GM18858 (cell line): ENCODE measurements at regions not wholly inside any gene's neighbourhood (a gene's known extent, or its start where the extent isn't known, plus 50 kb on each side); places are given as distances from the start of the nearest gene placed in this dataset.
A peak's percentile ranks its signal among the peaks of the same experiment; 100 is the strongest.

Experiments
- ATAC-seq: cut with Tn5 transposase; IDR thresholded peaks from one replicate; pipeline ENCODE4 v1.9.1; 2021; ENCODE audit not compliant: unreplicated experiment

- peak; percentile 43 for ATAC-seq
These were observed 130.1 kb upstream of the DST start for GRCh38 chr6:56772737-56773184.

GRCh38 chr6:56771929-56772607, 129.4 kb upstream of the DST start:
- ATAC-seq: no peak

DNA sequence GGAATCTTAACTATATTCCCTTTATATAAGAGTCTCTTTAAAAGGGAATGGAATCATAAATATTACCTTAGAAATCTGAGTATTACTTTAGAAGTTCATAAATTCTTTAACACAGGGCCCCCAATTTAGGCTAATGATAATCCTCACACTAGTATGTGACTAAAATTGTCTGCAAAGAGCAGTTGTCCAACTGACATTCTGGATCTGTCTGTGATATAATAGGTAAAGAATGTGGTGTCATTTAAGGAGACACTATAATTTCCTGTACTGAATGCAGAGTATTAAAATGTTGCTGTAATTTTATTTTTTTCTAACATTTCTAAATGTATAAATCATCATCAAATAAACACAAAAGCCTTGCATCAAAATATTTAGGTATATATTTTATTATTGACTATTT, 128.5 kb upstream of the DST start:
- no peak for ATAC-seq

DNA sequence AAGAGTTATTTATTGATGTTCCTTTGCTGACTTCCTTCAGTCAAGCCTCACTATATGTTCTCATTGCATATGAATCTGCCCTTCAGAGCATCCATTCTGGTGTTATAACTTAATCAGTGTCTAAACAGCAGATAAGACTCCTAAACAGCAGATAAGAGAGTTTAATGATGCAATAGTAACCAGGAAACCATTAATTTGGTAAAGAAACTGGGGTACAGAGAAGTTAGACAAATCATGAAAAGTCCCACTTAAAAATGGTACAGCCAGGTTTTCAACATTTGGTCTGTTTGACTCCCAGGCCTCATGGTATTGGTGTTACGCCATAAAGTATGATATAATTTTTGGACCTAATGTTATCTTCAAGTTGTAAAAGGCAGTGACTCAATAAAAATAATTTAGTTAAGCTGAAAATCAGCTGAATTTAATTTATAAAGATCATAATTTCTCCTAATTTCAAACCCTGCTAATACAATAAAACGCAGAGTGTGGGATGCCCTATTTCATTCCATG, 127.4 kb upstream of the DST start:
- ATAC-seq: no peak

DNA sequence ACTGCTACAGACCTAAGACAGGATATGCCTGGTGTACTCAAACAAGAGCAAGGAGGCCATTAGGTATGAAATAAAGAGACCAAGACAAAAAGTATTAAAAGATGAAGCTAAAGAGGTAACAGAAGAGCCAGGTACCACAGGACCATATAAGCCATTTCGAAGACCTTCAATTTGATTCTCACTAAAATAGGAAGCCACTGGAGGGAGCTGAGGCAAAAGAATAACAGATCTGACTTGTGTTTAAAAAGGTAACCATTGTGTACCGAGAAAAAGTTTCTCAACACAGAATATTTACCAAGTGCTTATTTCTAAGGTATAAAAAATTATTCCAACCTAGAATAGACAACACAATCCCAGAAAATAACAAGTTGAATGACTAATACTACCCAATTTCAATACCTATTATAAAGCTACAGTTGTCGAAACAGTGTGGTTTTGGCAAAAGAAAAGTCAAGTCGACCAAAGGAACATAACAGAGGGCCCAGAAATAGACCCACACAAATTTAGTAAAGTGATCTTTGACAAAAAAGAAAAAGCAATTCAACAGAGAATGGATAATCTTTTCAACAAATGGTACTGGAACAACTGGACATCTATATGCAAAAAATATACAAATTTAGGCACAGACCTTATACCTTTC, 125.3 kb upstream of the DST start:
- ATAC-seq: no peak

DNA sequence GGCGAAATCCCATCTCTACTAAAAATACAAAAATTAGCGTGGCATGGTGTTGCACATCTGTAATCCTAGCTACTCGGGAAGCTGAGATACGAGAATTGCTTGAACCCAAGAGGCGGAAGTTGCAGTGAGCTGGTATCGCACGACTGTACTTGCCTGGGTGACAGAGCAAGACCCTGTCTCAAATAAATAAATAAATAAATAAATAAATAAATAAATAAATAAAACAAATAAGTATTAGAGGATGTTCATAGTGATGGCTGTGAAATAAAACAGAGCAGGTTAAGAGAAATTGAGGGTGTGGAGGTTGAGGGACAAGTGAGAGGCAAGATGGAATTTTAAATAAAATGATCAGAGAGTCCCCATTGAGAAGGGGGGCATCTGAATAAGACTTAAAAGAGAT, 124.7 kb upstream of the DST start:
- ATAC-seq: no peak

- peak; percentile 88 for ATAC-seq
These were observed 124.1 kb upstream of the DST start for GRCh38 chr6:56766806-56767178.

GRCh38 chr6:56766139-56766805, 123.6 kb upstream of the DST start:
- ATAC-seq: no peak

GRCh38 chr6:56765494-56765893, 122.8 kb upstream of the DST start:
- ATAC-seq: no peak

- ATAC-seq: peak; percentile 51
These were observed 121.4 kb upstream of the DST start for GRCh38 chr6:56764081-56764566.

- ATAC-seq: no peak
These were observed 119.0 kb upstream of the DST start for GRCh38 chr6:56761651-56762050.

DNA sequence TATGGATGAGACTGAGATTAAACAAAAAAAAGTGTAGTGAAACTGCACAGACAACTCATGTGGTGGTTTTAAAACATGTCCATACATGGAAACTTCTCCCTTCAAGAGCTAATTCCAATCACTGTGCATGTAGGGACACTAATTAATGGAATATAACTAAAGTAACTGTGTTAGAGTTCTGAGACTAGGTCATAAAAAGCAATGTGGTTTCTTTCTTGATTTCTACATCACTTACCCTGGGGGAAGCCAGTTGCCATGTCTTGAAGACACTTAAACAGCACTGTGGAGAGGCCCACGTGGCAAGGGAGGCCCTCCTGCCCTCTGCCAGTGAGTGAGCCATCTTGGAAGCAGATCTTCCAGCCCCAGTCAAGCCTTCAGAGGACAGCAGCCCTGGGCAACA, 118.2 kb upstream of the DST start:
- no peak for ATAC-seq

DNA sequence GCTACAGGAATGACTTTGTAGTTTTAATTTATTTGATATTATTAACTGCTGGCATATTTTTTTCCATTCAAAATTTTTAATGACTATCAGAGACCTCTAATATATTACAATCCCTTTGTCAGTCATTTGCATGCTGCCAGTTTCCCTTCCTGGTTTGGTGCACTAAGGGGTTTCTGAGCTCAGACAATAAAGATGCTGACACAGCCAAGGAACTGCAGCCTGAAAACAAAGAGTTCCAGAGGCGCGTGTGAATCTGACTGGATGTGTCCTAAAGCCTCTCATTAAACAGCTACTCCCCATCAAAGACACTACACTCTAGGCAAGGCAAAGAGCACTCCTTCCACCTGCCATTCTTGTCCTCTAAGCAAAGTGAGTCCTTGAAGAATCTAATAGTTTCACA, 116.8 kb upstream of the DST start:
- ATAC-seq: peak; percentile 24

DNA sequence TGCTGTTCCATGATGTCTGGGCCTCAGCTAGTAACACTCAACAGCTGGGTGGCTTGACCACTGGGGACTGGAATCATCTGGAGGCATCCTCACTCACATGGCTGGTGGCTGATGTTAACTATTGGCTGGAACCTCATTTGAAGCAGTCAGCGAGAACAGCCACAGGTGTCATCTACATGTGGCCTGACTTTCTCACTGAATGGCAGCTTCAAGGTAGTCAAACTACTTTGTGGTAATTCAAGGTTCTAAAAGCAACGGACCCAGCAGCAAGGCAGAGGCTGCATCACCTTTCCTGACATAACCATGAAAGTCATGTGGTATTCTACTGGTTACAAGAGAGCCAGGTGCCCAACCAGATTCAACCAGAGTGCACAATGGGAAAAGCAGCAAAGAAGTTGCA, 115.9 kb upstream of the DST start:
- no peak for ATAC-seq

GRCh38 chr6:56758120-56758519, 115.4 kb upstream of the DST start:
- no peak for ATAC-seq

- peak; percentile 30 for ATAC-seq
These were observed 114.9 kb upstream of the DST start for GRCh38 chr6:56757588-56757984.

- no peak for ATAC-seq
These were observed 114.3 kb upstream of the DST start for GRCh38 chr6:56756791-56757587.

DNA sequence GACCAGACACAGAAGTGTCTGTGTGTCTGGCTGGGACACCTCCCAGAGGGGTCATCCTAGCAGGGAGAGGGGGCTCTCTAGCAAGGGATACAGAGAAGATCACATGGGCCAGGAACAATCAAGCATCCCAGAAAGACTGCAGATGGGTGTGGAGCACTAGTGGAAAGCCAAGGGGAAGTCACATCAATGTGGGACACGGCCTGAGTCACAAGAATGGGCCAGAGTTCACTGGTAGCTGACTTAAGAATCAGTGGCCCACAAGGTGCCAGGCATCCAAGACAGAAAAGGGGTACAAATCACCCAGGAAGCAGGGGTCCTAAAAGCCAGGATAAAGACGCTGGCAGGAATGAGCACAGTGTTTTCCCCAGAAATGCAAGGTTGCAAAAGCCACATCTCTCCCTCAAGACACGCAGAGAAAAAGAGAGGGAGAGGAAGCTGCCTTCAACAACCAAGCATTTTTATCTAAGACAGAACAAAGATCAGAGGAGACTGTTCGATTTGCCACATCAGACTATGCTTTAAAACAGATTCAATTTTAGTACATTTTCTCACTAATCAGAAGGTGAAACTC, 113.6 kb upstream of the DST start:
- ATAC-seq: no peak

DNA sequence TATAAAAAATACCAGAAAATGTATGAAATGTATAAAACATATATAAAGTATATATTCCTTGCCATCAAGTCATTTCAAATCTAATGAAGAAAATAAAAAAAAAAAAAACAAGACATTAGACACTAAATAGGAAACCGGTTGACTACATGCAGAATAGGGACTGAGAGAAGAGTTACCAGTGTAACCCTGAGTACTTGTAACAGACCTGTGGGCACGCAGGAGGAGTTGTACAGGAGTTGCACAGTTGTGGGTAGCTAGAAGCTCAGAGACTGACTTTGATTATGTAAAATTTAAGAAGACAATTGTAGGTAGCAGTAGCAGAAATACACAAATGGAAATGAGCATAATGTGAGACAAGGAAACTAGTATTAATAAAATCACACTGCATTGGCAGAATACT, 112.4 kb upstream of the DST start:
- no peak for ATAC-seq

DNA sequence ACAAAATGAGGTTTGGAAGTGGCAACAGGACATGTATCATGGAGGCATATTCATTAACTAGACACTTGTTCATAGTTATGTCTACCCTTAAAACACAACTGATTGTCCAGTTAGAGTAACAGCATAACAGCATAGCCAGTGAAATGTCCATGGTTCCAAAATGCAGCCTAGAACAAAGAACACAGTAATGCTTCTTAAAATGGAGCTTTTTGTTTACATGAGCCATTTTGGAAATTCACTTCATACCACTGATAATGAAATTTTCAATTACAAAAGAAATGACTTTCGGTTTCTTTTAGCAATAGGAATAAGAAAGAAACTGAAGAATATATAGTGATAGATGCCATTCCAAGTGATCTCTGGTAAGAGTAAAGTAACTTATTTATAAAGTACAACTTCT, 111.1 kb upstream of the DST start:
- ATAC-seq: no peak

- ATAC-seq: no peak
These were observed 109.8 kb upstream of the DST start for GRCh38 chr6:56752534-56752933.
